ENCODE measurements at regions not wholly inside any gene's neighbourhood (a gene's known extent, or its start where the extent isn't known, plus 50 kb on each side); places are given as distances from the start of the nearest gene placed in this dataset.
"Not testable (repeated sequence)": the region's sequence is repeated elsewhere in the genome, so short reads cannot be mapped to it uniquely, and the experiment has no call there.

- H3K27ac Mint-ChIP-seq, result no peak overlapping the region
- peaks cover 14% of the 10 kb centered on the region for H3K9me3 Mint-ChIP-seq
- H3K4me3 Mint-ChIP-seq, result no peak overlapping the region
- no peaks in the 10 kb centered on the region for H3K4me1 Mint-ChIP-seq (ENCODE audit: low read depth)
- intact Hi-C loops (cut with micrococcal nuclease), result no loop called here
- peaks cover 2% of the 10 kb centered on the region for H3K36me3 Mint-ChIP-seq (ENCODE audit: low read depth)
- CTCF ChIA-PET, result interaction anchor here (0.7 kb wide), 1 partner anchor 97 kb away, joined by 3 read pairs; no protein-coding TSS in a partner anchor
- H3K27me3 Mint-ChIP-seq (ENCODE audit: low read depth), result peaks cover 2% of the 10 kb centered on the region
- no peak for DNase-seq
These were observed 130.4 kb downstream of the MTERF1 start for GRCh38 chr7:91750091-91750490.

GRCh38 chr7:91752102-91752501, 128.4 kb downstream of the MTERF1 start:
- DNase-seq, result no peak
- CTCF ChIA-PET, result no interaction called here
- Mint-ChIP-seq H3K36me3 (ENCODE audit: low read depth) (peaks cover 2% of the 10 kb centered on the region), H3K27me3 (ENCODE audit: low read depth) (peaks cover 2% of the 10 kb centered on the region), H3K4me3 (no peak overlapping the region), H3K4me1 (ENCODE audit: low read depth) (no peaks in the 10 kb centered on the region), H3K9me3 (peaks cover 16% of the 10 kb centered on the region), H3K27ac (no peak overlapping the region)
- intact Hi-C loops (cut with micrococcal nuclease), result no loop called here

- H3K36me3 Mint-ChIP-seq (ENCODE audit: low read depth); H3K27me3 Mint-ChIP-seq (ENCODE audit: low read depth); H3K27ac Mint-ChIP-seq; intact Hi-C loops (cut with micrococcal nuclease); H3K4me1 Mint-ChIP-seq (ENCODE audit: low read depth); CTCF ChIA-PET; DNase-seq; H3K4me3 Mint-ChIP-seq: not testable (repeated sequence)
- H3K9me3 Mint-ChIP-seq, result peaks cover 18% of the 10 kb centered on the region
These were observed 126.2 kb downstream of the MTERF1 start for GRCh38 chr7:91754280-91754679.

GRCh38 chr7:91755121-91755520, 125.4 kb downstream of the MTERF1 start:
- H3K27me3 Mint-ChIP-seq (ENCODE audit: low read depth); H3K4me3 Mint-ChIP-seq; H3K4me1 Mint-ChIP-seq (ENCODE audit: low read depth); H3K36me3 Mint-ChIP-seq (ENCODE audit: low read depth); CTCF ChIA-PET; DNase-seq; intact Hi-C loops (cut with micrococcal nuclease); H3K27ac Mint-ChIP-seq: not testable (repeated sequence)
- H3K9me3 Mint-ChIP-seq, result peaks cover 14% of the 10 kb centered on the region

- H3K4me1 Mint-ChIP-seq (ENCODE audit: low read depth), result no peaks in the 10 kb centered on the region
- intact Hi-C loops (cut with micrococcal nuclease), result no loop called here
- no peak overlapping the region for H3K27ac Mint-ChIP-seq
- no peaks in the 10 kb centered on the region for H3K27me3 Mint-ChIP-seq (ENCODE audit: low read depth)
- no peak overlapping the region for H3K4me3 Mint-ChIP-seq
- H3K36me3 Mint-ChIP-seq (ENCODE audit: low read depth), result no peaks in the 10 kb centered on the region
- CTCF ChIA-PET, result interaction anchor here (0.6 kb wide), 1 partner anchor 9 kb away, joined by 3 read pairs; no protein-coding TSS in a partner anchor
- DNase-seq, result no peak
- peaks cover 37% of the 10 kb centered on the region for H3K9me3 Mint-ChIP-seq
These were observed 121.2 kb downstream of the MTERF1 start for GRCh38 chr7:91759205-91759863.

GRCh38 chr7:91767820-91768219, 112.7 kb downstream of the MTERF1 start:
- H3K4me3 Mint-ChIP-seq, result no peak overlapping the region
- intact Hi-C loops (cut with micrococcal nuclease), result no loop called here
- DNase-seq, result no peak
- H3K4me1 Mint-ChIP-seq (ENCODE audit: low read depth), result no peaks in the 10 kb centered on the region
- CTCF ChIA-PET, result no interaction called here
- no peaks in the 10 kb centered on the region for H3K36me3 Mint-ChIP-seq (ENCODE audit: low read depth)
- H3K27ac Mint-ChIP-seq, result no peak overlapping the region
- peaks cover 2% of the 10 kb centered on the region for H3K27me3 Mint-ChIP-seq (ENCODE audit: low read depth)
- H3K9me3 Mint-ChIP-seq, result peaks cover 11% of the 10 kb centered on the region

GRCh38 chr7:91771394-91771793, 109.1 kb downstream of the MTERF1 start:
- H3K4me3 Mint-ChIP-seq, result no peak overlapping the region
- CTCF ChIA-PET, result no interaction called here
- no peak for DNase-seq
- H3K36me3 Mint-ChIP-seq (ENCODE audit: low read depth), result no peaks in the 10 kb centered on the region
- peaks cover 2% of the 10 kb centered on the region for H3K27me3 Mint-ChIP-seq (ENCODE audit: low read depth)
- H3K9me3 Mint-ChIP-seq, result no peaks in the 10 kb centered on the region
- no peaks in the 10 kb centered on the region for H3K4me1 Mint-ChIP-seq (ENCODE audit: low read depth)
- no peak overlapping the region for H3K27ac Mint-ChIP-seq
- intact Hi-C loops (cut with micrococcal nuclease), result no loop called here

GRCh38 chr7:91771921-91772815, 108.3 kb downstream of the MTERF1 start:
- CTCF ChIA-PET, result no interaction called here
- Mint-ChIP-seq H3K36me3 (ENCODE audit: low read depth) (no peaks in the 10 kb centered on the region), H3K4me3 (no peak overlapping the region), H3K27me3 (ENCODE audit: low read depth) (peaks cover 2% of the 10 kb centered on the region), H3K9me3 (no peaks in the 10 kb centered on the region), H3K27ac (no peak overlapping the region), H3K4me1 (ENCODE audit: low read depth) (no peaks in the 10 kb centered on the region)
- intact Hi-C loops (cut with micrococcal nuclease), result no loop called here
- DNase-seq, result no peak

- no peak overlapping the region for H3K4me3 Mint-ChIP-seq
- DNase-seq, result no peak
- H3K36me3 Mint-ChIP-seq (ENCODE audit: low read depth), result no peaks in the 10 kb centered on the region
- H3K9me3 Mint-ChIP-seq, result no peaks in the 10 kb centered on the region
- intact Hi-C loops (cut with micrococcal nuclease), result no loop called here
- H3K4me1 Mint-ChIP-seq (ENCODE audit: low read depth), result no peaks in the 10 kb centered on the region
- CTCF ChIA-PET, result interaction anchor here (1.2 kb wide), 1 partner anchor 15 kb away, joined by 3 read pairs; no protein-coding TSS in a partner anchor
- no peak overlapping the region for H3K27ac Mint-ChIP-seq
- H3K27me3 Mint-ChIP-seq (ENCODE audit: low read depth), result peaks cover 4% of the 10 kb centered on the region
These were observed 104.3 kb downstream of the MTERF1 start for GRCh38 chr7:91776171-91776570.

GRCh38 chr7:91777522-91777921, 103.0 kb downstream of the MTERF1 start:
- Mint-ChIP-seq H3K4me1 (ENCODE audit: low read depth) (no peaks in the 10 kb centered on the region), H3K36me3 (ENCODE audit: low read depth) (no peaks in the 10 kb centered on the region), H3K9me3 (no peaks in the 10 kb centered on the region), H3K4me3 (no peak overlapping the region), H3K27me3 (ENCODE audit: low read depth) (peaks cover 2% of the 10 kb centered on the region), H3K27ac (no peak overlapping the region)
- CTCF ChIA-PET, result no interaction called here
- intact Hi-C loops (cut with micrococcal nuclease), result no loop called here
- no peak for DNase-seq

- H3K9me3 Mint-ChIP-seq, result no peaks in the 10 kb centered on the region
- H3K27me3 Mint-ChIP-seq (ENCODE audit: low read depth), result peaks cover 2% of the 10 kb centered on the region
- H3K27ac Mint-ChIP-seq, result no peak overlapping the region
- CTCF ChIA-PET, result no interaction called here
- H3K36me3 Mint-ChIP-seq (ENCODE audit: low read depth), result no peaks in the 10 kb centered on the region
- intact Hi-C loops (cut with micrococcal nuclease), result no loop called here
- no peaks in the 10 kb centered on the region for H3K4me1 Mint-ChIP-seq (ENCODE audit: low read depth)
- no peak overlapping the region for H3K4me3 Mint-ChIP-seq
- DNase-seq, result no peak
These were observed 102.1 kb downstream of the MTERF1 start for GRCh38 chr7:91778416-91778815.

GRCh38 chr7:91780521-91780920, 100.0 kb downstream of the MTERF1 start:
- Mint-ChIP-seq H3K9me3 (no peaks in the 10 kb centered on the region), H3K36me3 (ENCODE audit: low read depth) (no peaks in the 10 kb centered on the region), H3K27me3 (ENCODE audit: low read depth) (peaks cover 2% of the 10 kb centered on the region), H3K4me1 (ENCODE audit: low read depth) (no peaks in the 10 kb centered on the region), H3K4me3 (no peak overlapping the region), H3K27ac (no peak overlapping the region)
- intact Hi-C loops (cut with micrococcal nuclease), result loop anchor here (10.0 kb wide), 2 partner anchors 516 to 1326 kb away; partner anchors contain the start of gene FZD1
- CTCF ChIA-PET, result no interaction called here
- no peak for DNase-seq
